SKM-1 (cell line): ENCODE measurements at regions not wholly inside any gene's neighbourhood (a gene's known extent, or its start where the extent isn't known, plus 50 kb on each side); places are given as distances from the start of the nearest gene placed in this dataset.

ENCODE experiments used
- DNase-seq: peaks from one replicate; lab custom pipeline; 2025; ENCODE audit not compliant: unreplicated experiment; lab: John Stamatoyannopoulos, UW

DNA sequence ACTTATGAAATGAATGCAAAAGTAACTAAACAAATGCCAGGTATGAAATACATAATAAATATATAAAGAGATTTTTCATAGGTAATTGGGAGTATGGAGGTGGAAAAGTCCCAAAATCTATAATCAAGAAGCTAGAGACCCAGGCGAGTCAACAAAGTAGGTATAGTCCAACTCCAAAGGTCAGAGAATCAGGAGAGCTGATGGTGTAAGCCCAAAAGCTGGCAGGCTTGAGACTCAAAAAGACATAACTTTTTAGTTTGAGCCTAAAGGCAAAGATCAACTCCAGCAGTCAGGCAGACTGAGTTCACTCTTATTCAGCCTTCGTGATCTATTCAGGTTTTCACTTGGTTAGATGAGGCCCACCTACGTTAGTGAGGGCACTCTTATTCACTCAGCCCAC is 157.4 kb upstream of the TMCO5A start:
- DNase-seq, result no peak

DNA sequence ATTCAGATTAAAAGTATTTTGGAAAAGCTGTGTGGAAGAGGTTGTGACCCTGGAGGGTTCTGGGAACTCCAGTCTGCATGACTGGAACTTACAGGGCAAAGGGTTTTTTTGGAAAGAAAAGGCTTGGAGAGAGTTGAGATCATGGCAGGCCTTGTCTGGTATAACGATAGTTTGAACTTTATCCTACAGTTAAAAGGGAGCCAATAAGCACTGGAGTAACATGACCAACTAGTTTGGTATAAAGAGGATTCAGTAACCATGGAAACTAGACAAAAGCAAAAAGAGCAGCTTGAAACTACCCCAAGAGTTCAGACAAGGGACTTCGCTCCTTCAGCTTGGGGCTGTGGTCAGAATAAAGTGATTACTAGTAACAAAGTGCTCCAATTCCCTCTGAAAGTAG is 151.2 kb upstream of the TMCO5A start:
- no peak for DNase-seq

DNA sequence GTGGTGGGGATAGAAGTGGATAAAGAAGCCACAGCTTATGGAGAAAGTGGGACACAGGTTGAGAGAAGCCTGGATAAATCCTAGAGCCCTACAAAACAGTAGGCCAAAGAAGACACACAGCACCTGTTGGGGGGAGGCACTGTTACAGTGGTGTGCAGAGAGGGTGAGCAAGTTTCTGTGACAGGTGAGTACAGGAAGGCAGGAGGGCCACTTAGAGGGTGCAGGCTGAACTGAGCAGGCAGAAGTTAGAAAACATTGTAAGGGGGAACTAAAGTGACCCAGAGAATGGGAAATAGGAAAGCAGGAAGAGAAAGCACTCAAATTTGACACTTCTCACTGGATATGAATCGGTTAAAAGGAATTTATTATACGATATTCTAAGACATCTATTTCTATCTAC is 146.1 kb upstream of the TMCO5A start:
- no peak for DNase-seq

DNA sequence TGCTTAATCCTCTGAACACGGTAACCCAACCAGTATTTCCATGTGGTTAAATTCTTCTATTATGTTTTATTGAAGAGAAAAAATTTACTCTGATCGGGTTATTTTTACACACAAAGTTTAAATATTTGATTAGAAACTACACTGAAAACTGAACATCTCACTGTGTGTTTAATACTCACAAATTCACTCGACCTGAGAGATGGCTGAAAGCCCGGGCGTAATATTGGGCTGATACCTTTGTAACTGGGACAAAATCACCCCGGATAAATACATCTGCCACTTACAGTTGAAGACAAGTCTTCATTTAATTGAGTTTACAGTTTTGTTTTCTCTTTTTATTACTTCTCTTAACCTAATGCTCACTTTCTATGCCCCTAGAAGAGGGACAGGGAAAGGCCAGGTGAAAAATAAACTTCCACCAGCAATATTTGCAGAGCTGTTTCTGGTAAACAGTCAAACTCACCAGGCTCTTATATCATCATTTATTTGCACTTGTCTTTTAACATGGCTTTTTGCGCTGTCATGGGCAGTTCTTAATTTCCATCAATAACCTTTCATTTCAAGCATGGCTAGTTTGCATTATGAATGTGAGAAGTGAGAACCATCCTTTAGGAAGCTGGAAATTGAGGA is 145.6 kb upstream of the TMCO5A start:
- no peak for DNase-seq

DNA sequence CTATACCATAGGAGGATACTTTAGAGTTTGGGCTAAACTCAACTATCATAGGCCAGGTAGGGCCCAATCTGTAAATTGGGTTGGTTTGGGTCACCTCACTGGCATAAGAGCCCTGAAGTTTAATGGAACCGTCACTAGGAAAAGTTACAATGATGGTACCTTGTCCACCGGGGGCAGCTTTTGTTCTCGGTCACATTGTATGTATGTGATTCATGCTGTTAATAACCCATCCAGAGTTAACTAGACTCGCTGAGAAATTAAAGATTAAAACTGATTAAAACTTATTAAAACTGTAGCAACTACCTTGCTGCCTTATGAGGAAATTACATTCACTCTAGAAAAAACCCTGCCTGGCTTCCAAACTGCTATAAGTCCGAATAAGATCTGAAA is 145.0 kb upstream of the TMCO5A start:
- no peak for DNase-seq

DNA sequence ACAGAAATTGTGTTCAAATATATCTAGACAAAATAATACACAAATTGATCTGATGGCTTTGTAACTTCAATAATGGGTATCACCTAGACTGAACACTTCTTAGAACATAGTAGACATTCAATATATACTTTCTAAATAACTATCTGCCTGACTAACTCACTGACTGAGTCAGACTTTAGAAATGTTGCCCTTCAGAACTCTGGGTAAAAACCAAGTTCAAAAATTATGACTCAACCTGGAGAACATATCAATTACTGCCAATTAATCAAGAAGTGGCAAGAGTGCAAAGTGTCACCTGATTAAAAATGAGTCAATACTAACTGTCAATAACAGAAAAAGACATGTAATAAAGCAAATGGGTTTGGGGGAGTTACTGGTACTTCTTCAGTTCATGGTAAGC is 144.6 kb upstream of the TMCO5A start:
- DNase-seq, result no peak

DNA sequence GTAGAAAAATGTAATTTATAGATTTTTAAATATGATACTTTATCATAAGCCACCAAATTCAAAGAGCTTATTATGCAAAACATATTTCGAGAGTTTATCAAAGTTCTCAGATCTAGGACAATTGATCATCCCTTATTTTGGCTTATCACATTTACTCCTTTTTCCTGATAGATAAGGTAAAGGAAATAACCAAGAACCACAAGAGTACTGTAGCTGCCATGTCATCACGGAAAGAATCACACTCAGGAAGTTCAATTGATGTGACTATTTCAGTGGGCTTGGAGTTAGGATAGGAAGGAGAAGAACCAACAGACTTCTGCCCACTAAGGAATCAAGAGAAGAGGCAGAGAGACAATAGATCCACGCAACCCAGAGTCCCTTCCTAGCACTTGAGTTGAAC is 142.7 kb upstream of the TMCO5A start:
- no peak for DNase-seq

DNA sequence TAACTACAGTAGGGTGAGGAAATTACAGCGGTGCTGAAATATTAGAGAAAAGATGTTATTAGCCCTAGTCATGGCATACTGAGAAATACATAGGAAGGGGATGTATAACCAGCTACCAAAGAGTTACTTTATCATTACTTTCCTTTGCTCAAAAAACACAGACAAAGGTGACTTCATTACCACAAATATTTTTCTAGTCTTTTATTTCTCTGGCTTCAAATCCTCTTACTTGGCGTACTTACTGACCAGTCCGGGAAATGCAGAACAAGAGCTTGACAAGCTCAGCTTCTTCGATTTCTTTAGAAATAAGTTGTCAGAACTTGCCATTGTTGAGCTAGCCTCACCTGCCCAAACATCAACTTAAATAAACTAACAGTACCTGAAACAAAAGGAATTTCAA is 142.1 kb upstream of the TMCO5A start:
- DNase-seq, result no peak

DNA sequence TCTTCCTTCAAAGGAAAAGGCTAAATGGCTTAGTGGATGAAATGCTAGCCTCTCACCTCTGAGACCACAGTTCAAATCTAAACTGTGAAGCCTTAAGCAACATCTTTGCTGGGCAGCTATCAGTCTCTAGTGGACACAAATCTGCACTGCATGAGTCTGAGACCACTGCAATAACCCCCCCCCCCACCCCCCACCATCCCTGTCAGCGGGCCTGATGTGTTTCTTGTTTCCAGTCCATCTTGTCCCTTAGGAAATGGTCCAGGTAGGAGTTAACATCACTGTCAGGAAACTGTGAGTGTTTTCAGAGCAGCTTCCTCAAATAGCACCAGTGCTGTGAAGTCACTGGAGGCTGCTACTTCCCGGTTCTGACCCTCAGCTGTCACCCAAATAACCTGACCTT is 140.6 kb upstream of the TMCO5A start:
- no peak for DNase-seq

DNA sequence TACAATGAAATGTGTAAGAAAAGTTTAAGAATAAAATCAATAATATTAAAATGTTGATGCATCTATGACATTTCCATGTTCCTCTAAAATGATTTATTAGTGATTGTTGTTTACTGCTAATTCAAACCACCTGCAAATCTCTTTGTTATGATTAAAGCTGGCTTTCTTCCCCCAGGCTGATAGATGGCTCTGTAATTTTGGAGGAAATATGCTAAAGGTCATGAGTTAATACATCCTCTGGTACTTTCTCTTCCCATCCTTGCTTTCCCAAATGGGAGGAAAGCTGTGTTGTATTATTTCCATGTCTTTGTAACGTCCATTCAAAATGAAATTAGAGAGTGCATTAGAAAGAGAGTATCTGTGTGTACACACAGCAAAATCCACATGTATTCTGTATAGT is 139.5 kb upstream of the TMCO5A start:
- no peak for DNase-seq

DNA sequence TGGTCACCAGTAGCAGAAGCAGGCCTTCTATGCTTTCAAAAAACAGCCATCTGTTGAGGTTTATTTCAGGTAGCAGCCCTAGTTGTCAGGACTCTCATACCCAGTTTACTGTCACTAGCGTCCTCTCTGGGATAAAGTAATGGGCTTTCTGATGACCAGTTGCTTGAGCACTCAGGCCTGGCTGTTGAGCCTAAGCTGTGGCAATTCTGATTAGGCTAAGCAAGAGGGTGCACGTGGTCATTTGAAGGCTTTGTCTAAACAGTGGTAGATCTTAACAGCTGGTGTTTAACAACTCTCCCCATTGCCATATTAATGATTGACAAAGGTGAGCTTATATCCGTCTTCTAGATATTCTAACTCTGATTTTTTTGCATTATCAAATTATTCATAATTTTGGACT is 132.9 kb upstream of the TMCO5A start:
- no peak for DNase-seq

DNA sequence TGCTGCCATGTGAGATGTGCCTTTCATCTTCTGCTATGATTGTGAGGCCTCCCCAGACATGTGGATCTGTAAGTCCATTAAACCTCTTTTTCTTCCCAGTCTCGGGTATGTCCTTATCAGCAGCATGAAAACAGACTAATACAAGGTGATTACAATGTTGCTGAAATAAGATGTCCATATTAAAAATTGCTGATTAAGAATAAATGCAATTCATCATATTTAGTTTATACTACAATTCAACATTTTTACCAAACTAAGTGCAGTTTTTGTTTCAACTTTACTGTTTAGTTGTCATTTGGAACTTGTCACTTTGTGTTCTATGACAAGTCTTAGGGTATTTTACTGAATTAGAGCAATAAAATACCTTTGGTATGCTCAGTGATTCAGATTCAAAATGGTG is 127.6 kb upstream of the TMCO5A start:
- DNase-seq, result no peak

DNA sequence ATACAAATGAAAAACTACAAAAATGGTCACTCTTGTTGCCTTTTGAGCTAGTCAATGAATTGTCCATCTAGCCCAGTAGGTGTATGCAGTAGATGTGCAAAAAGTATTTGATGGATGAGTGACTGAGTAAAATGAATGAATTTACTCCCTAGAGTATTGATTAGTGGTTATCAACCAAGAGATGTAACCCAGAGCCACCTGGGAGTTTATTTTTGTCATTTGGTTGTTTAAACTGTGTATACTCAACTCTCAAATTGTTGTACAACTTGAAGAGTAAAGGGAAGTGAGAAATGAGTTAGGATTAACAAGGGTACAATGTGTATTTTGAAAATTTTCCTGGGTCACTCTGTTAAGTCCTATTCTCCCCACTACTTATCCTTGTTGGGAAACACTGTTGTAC is 124.1 kb upstream of the TMCO5A start:
- no peak for DNase-seq

DNA sequence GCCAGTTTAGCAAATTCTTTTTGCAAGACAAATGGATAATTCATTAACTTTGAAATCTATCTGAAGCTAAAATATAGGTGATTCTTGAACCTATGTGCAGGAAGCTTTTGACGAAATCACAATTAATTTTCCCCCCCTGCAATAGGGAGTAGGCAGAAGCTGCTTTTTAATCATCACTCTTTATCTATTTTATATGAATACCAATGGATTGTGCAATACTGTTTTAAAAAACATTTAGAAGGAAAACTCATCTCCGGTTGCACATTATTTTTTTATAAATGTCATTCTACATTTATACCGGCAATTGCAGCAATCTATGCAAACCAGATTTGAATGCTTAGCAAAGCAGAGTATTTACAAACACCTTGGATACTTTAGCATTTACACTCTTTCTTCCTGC is 121.1 kb upstream of the TMCO5A start:
- no peak for DNase-seq

DNA sequence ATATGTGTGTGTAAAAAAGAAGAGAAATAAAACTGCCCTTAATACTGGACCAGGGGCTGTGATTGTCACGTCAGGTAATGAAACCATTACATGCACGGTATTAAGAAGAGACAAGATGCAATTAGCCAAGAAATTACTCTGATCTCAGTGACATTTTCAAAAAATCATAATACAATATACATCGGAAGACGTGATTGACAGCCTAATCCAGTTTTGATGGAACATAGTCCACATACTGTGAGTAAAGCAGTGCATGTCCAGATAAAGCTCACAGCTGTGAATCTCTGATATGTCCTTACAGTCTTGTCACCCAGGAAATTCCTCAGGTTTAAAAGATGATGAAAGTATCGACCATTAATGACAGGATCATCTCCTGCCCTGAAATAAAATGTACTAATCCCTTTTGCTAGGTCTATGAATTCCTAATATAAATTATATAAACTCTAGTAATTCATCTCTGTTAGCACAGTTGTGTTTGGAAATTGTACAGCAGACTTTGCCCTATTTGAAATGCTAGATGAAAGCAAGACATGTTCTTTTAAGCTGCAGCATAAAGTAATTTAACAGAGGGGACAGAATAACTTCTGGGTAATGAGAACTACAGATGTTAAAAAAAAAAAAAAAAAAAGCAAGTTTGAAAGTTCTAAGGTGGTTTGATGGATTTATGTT is 119.5 kb upstream of the TMCO5A start:
- no peak for DNase-seq

DNA sequence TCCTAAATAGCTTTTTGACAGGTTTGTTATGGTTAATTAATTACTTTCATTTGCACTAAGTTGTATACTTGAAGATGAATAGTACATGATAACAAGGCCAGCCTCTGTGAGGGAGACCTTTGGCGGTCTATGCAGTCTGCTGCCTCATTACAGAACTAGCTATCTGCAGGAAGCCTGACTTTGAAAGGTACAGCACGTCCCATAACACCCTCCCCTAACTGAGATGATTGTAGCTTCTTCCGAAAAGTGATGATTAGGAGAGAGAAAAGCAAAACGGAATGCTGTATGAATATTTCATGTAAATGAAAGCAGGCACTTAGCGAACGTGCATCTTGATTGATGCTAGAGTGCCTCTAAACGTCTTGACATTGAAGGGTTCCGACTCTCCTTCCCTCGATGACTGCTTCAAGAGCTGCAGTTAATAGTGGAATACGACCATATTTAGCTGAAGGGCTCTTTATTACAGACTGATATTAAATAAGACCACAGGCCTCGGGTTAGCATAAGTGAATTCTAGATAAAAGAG is 116.2 kb upstream of the TMCO5A start:
- no peak for DNase-seq

DNA sequence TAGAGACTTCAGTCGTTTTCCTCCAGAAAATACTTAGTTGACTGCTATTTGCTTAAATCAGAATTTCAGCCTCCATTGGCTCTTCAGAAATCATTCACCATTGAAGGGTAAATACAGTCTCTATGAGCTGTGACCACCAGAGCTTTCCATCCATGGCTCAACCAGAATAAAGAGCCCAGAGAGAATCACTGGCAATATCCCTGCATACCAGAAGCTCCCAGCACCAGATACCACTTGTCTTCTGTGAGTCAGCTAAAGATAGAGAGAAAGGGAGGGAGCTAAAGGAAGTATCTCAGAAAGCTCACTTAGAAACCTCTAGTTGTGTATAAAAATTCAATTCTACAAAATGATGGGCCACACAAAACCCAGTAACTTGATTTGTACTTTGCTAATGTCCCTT is 115.2 kb upstream of the TMCO5A start:
- DNase-seq, result no peak

DNA sequence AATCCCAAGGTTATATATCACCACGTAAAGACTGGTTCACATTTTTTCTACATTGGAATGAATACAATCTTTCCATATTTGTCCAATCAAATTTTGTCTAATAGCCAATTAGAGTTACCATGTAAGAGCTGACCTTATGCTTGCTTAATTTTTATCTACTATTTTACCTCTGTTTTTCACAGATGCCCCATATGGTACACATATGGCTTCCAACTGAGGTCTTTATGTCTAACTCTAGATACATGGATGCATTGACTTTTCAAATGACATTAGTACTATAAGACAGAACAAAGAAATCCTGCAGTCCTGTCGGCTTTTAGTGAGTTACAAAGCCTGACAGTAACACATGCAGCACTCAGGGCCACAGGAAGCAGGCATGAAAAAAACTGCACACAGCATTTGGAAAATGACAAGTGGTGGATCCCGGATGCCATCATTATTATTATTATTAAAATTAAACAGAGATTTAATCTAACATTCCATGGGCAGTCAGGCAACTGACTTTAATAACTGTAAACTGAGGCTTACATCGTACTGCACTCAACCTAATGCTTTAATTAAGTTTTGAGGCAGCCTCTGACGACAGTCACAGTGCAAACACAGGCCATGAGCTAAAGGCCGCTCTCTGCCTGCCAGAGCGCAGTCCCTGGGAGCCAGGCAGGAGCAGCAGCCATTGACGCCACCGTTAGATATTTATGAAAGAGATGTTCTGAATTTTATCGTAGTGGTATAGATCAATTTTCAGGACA is 113.9 kb upstream of the TMCO5A start:
- no peak for DNase-seq

DNA sequence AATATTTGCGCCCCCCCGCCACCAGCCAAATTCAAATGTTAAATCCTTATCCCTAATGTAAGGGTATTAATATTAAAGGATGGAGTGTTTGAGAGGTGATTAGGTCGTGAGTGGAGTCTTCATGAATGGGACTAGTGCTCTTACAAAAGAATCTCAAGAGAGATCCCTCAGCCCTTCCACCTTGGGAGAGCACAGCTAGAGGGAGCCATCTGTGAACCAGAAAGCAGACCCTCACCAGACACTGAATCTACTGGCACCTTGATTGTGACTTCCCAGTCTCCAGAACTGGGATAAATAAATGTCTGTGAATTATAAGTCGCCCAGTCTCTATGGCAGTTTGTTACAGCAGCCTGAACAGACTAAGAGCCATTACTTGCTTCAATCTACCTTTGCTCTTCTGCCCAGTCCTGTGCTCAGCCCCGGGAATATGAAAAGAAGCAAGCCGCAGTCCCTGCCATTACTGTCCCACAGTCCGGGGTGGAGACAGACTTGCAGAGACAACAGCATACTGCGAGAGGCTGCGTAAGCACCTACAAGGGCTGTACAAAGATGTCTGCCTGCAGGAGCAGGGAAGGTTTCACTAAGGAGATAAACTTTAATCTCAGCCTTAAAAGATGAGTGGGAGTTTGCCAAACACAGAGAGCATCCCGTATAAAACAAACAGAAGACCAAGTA is 110.7 kb upstream of the TMCO5A start:
- no peak for DNase-seq

DNA sequence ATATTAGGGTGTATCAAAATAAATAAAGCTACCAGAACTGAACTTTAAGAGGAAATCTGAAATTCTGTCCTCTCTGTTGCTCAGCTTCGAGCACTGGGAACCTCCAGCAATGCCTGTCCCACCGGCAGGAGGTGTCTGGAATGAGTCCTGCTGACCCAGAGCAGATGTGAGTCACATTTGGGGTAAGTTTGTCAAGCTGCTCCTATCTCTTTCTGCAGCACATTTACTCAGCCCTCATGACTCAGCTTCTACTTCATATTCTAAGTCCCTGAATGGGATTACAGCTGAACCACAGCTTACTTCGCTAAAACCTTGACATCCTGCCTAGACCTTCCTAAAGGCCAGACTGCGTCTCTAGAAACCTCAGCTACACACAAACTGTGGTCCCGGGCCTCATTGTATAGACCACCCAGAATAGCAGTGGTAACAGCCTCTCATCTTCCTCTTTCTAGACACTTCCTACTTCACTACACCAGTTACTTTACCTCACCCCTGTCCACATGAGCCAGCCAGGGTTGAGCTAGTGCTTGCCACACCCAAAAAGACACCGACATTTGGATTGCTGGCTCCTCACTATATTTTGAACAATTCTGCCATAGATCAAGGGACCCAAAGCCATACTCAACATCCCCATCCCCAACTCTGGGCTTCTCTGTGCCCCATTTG is 109.6 kb upstream of the TMCO5A start:
- peak; percentile 90 for DNase-seq

DNA sequence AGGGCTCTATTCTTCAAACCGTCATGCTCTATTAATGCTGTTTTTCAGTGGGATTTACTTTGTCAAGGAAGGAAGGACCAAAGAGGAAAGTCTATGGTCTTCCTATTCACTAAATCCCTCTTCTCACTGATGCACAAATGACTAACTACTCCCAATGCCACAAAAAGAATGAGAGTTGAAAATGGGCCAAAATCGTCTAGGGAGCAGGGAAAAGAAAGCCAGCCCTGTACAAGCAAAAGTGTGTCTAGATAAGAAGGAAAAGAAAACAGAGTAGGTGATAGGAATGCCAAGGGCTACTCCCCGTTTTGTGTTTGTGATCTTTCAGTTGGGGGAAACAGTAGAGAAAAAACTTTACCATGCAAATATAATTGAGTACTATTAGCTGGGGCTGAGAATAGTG is 97.2 kb upstream of the TMCO5A start:
- no peak for DNase-seq
